Stimulated activated effector memory CD8-positive, alpha-beta T cell treated with anti-CD3 and anti-CD28 coated beads, Interleukin-12 subunit alpha, Interleukin-12 subunit beta, amount 100 ng/mL, for 72 hours (primary cell): ENCODE measurements at regions not wholly inside any gene's neighbourhood (a gene's known extent, or its start where the extent isn't known, plus 50 kb on each side); places are given as distances from the start of the nearest gene placed in this dataset.

Experiments
- ATAC-seq: fragments of 150-1000 bp; cut with Tn5 transposase; 2 replicates; pipeline ENCODE4 v1.10.0; 2021
- DNase-seq, 2 donors: peaks; one replicate each; pipeline ENCODE4 v3.0.0; 2021 to 2022; ENCODE audit warnings: low spot score in 2 of 2
- H3K27ac Mint-ChIP-seq: one replicate; pipeline ENCODE4 v1.8.0; 2022; ENCODE audit warnings: mild to moderate bottlenecking, mixed read lengths
- H3K36me3 Mint-ChIP-seq: one replicate; pipeline ENCODE4 v1.8.0; 2022; ENCODE audit warnings: mild to moderate bottlenecking, mixed read lengths
- H3K4me1 Mint-ChIP-seq: one replicate; pipeline ENCODE4 v1.8.0; 2022; ENCODE audit warnings: mixed read lengths
- H3K4me3 Mint-ChIP-seq: one replicate; pipeline ENCODE4 v1.8.0; 2022; ENCODE audit warnings: mild to moderate bottlenecking, mixed read lengths
- H3K9me3 Mint-ChIP-seq: one replicate; pipeline ENCODE4 v1.8.0; 2022; ENCODE audit warnings: mixed read lengths

GRCh38 chr4:138090150-138090917 is 151.8 kb downstream of the SLC7A11 start:
- no peak overlapping the region for H3K27ac Mint-ChIP-seq
- H3K4me3 Mint-ChIP-seq = no peak overlapping the region
- no peak for DNase-seq
- ATAC-seq = no peak
- H3K36me3 Mint-ChIP-seq = no peaks in the 10 kb centered on the region
- peaks cover 3% of the 10 kb centered on the region for H3K9me3 Mint-ChIP-seq
- no peaks in the 10 kb centered on the region for H3K4me1 Mint-ChIP-seq

- Mint-ChIP-seq H3K4me3 (no peak overlapping the region), H3K9me3 (peaks cover 3% of the 10 kb centered on the region), H3K4me1 (no peaks in the 10 kb centered on the region), H3K36me3 (no peaks in the 10 kb centered on the region), H3K27ac (no peak overlapping the region)
- DNase-seq (no peak), ATAC-seq (no peak)
Measured at GRCh38 chr4:138088449-138089208, 153.5 kb downstream of the SLC7A11 start.

- no peak overlapping the region for H3K27ac Mint-ChIP-seq
- H3K9me3 Mint-ChIP-seq = peaks cover 3% of the 10 kb centered on the region
- H3K4me1 Mint-ChIP-seq = no peaks in the 10 kb centered on the region
- H3K4me3 Mint-ChIP-seq = no peak overlapping the region
- ATAC-seq (no peak), DNase-seq (no peak)
- H3K36me3 Mint-ChIP-seq = no peaks in the 10 kb centered on the region
Measured at GRCh38 chr4:138087066-138087719, 155.0 kb downstream of the SLC7A11 start.

- DNase-seq (no peak), ATAC-seq (no peak)
- no peak overlapping the region for H3K27ac Mint-ChIP-seq
Measured at GRCh38 chr4:138086611-138087041, 155.5 kb downstream of the SLC7A11 start.

GRCh38 chr4:138085736-138086305 is 156.3 kb downstream of the SLC7A11 start:
- DNase-seq = no peak
- Mint-ChIP-seq H3K4me3 (no peak overlapping the region), H3K27ac (no peak overlapping the region), H3K9me3 (peaks cover 3% of the 10 kb centered on the region), H3K36me3 (no peaks in the 10 kb centered on the region), H3K4me1 (no peaks in the 10 kb centered on the region)
- ATAC-seq = no peak

More at GRCh38 chr4:138086611-138087041, 155.5 kb downstream of the SLC7A11 start:
- H3K4me1 Mint-ChIP-seq = no peaks in the 10 kb centered on the region
- H3K36me3 Mint-ChIP-seq = no peaks in the 10 kb centered on the region
- no peak overlapping the region for H3K4me3 Mint-ChIP-seq
- H3K9me3 Mint-ChIP-seq = peaks cover 3% of the 10 kb centered on the region

- no peaks in the 10 kb centered on the region for H3K9me3 Mint-ChIP-seq
- H3K4me1 Mint-ChIP-seq = no peaks in the 10 kb centered on the region
- H3K4me3 Mint-ChIP-seq = no peak overlapping the region
- H3K36me3 Mint-ChIP-seq = no peaks in the 10 kb centered on the region
- no peak for DNase-seq
- H3K27ac Mint-ChIP-seq = no peak overlapping the region
- no peak for ATAC-seq
Measured at GRCh38 chr4:138078751-138079520, 163.2 kb downstream of the SLC7A11 start.

GRCh38 chr4:138078253-138078652 is 163.9 kb downstream of the SLC7A11 start:
- Mint-ChIP-seq H3K9me3 (peaks cover 2% of the 10 kb centered on the region), H3K4me1 (no peaks in the 10 kb centered on the region), H3K36me3 (no peaks in the 10 kb centered on the region), H3K27ac (no peak overlapping the region), H3K4me3 (no peak overlapping the region)
- no peak for ATAC-seq
- no peak for DNase-seq

GRCh38 chr4:138076561-138076960 is 165.6 kb downstream of the SLC7A11 start:
- no peak overlapping the region for H3K4me3 Mint-ChIP-seq
- DNase-seq = no peak
- no peaks in the 10 kb centered on the region for H3K4me1 Mint-ChIP-seq
- H3K36me3 Mint-ChIP-seq = no peaks in the 10 kb centered on the region
- H3K27ac Mint-ChIP-seq = no peak overlapping the region
- H3K9me3 Mint-ChIP-seq = peaks cover 5% of the 10 kb centered on the region
- no peak for ATAC-seq

- Mint-ChIP-seq H3K4me3 (no peak overlapping the region), H3K27ac (no peak overlapping the region), H3K9me3 (peaks cover 8% of the 10 kb centered on the region), H3K36me3 (no peaks in the 10 kb centered on the region), H3K4me1 (no peaks in the 10 kb centered on the region)
- DNase-seq (no peak), ATAC-seq (no peak)
Measured at GRCh38 chr4:138070816-138071215, 171.3 kb downstream of the SLC7A11 start.

GRCh38 chr4:138063581-138063980 is 178.6 kb downstream of the SLC7A11 start:
- Mint-ChIP-seq H3K4me3 (no peak overlapping the region), H3K36me3 (no peaks in the 10 kb centered on the region), H3K4me1 (no peaks in the 10 kb centered on the region), H3K9me3 (peaks cover 7% of the 10 kb centered on the region), H3K27ac (no peak overlapping the region)
- no peak for DNase-seq
- ATAC-seq = no peak

- DNase-seq (no peak), ATAC-seq (no peak)
- no peak overlapping the region for H3K27ac Mint-ChIP-seq
- no peaks in the 10 kb centered on the region for H3K4me1 Mint-ChIP-seq
- peaks cover 10% of the 10 kb centered on the region for H3K9me3 Mint-ChIP-seq
- no peaks in the 10 kb centered on the region for H3K36me3 Mint-ChIP-seq
- H3K4me3 Mint-ChIP-seq = no peak overlapping the region
Measured at GRCh38 chr4:138062929-138063328, 179.2 kb downstream of the SLC7A11 start.

GRCh38 chr4:138056541-138056940 is 185.6 kb downstream of the SLC7A11 start:
- Mint-ChIP-seq H3K4me3 (no peak overlapping the region), H3K4me1 (no peaks in the 10 kb centered on the region), H3K27ac (no peak overlapping the region), H3K36me3 (no peaks in the 10 kb centered on the region), H3K9me3 (peaks cover 10% of the 10 kb centered on the region)
- no peak for ATAC-seq
- no peak for DNase-seq

- peaks cover 10% of the 10 kb centered on the region for H3K9me3 Mint-ChIP-seq
- DNase-seq (no peak), ATAC-seq (no peak)
- no peaks in the 10 kb centered on the region for H3K36me3 Mint-ChIP-seq
- H3K27ac Mint-ChIP-seq = no peak overlapping the region
- H3K4me3 Mint-ChIP-seq = no peak overlapping the region
- H3K4me1 Mint-ChIP-seq = no peaks in the 10 kb centered on the region
Measured at GRCh38 chr4:138055890-138056289, 186.3 kb downstream of the SLC7A11 start.

- ATAC-seq = no peak
- DNase-seq = no peak
- no peak overlapping the region for H3K4me3 Mint-ChIP-seq
- H3K9me3 Mint-ChIP-seq = peaks cover 13% of the 10 kb centered on the region
- H3K36me3 Mint-ChIP-seq = no peaks in the 10 kb centered on the region
- H3K4me1 Mint-ChIP-seq = no peaks in the 10 kb centered on the region
- no peak overlapping the region for H3K27ac Mint-ChIP-seq
Measured at GRCh38 chr4:138053641-138054301, 188.4 kb downstream of the SLC7A11 start.
